H9 (cell line): ENCODE measurements at regions not wholly inside any gene's neighbourhood (a gene's known extent, or its start where the extent isn't known, plus 50 kb on each side); places are given as distances from the start of the nearest gene placed in this dataset.

Experiments used
- DNase-seq: peaks from one replicate; pipeline ENCODE4 v3.0.0-alpha.2; 2017
- H2AFZ ChIP-seq: one replicate; pipeline ENCODE4 v1.6.1; 2013; ENCODE audit warnings: mild to moderate bottlenecking, low read length, control low read depth, moderate library complexity
- H2AK5ac ChIP-seq: 2 replicates; pipeline ENCODE4 v1.6.1; 2013; ENCODE audit warnings: low read length, control low read depth, mixed read lengths; ENCODE audit not compliant: insufficient read length
- H2BK120ac ChIP-seq: one replicate; pipeline ENCODE4 v1.6.1; 2013; ENCODE audit warnings: low read depth, mild to moderate bottlenecking, low read length, control low read depth, inconsistent platforms; ENCODE audit not compliant: poor library complexity, severe bottlenecking
- H2BK12ac ChIP-seq: 2 replicates; pipeline ENCODE4 v1.6.1; 2013; ENCODE audit warnings: low read length, control low read depth, mixed read lengths, low read depth; ENCODE audit not compliant: insufficient read length
- H2BK15ac ChIP-seq: 2 replicates; pipeline ENCODE4 v1.6.1; 2013; ENCODE audit warnings: low read depth, low read length, control low read depth
- H2BK20ac ChIP-seq: one replicate; pipeline ENCODE4 v1.6.1; 2013; ENCODE audit warnings: low read depth, mild to moderate bottlenecking, low read length, control low read depth, inconsistent platforms; ENCODE audit not compliant: poor library complexity, severe bottlenecking
- H2BK5ac ChIP-seq: 2 replicates; pipeline ENCODE4 v1.6.1; 2013; ENCODE audit warnings: low read length, control low read depth, mixed read lengths; ENCODE audit not compliant: insufficient read length
- H3K14ac ChIP-seq: 2 replicates; pipeline ENCODE4 v1.6.1; 2013; ENCODE audit warnings: low read length, control low read depth; ENCODE audit not compliant: insufficient read depth
- H3K18ac ChIP-seq: 2 replicates; pipeline ENCODE4 v1.6.1; 2013; ENCODE audit warnings: low read depth, mild to moderate bottlenecking, mixed read lengths, low read length, control low read depth; ENCODE audit not compliant: insufficient read length
- H3K23ac ChIP-seq: 2 replicates; pipeline ENCODE4 v1.6.1; 2013; ENCODE audit warnings: low read length, control low read depth, mixed read lengths, low read depth; ENCODE audit not compliant: insufficient read length
- H3K23me2 ChIP-seq: 2 replicates; pipeline ENCODE4 v1.6.1; 2013; ENCODE audit warnings: low read depth, mild to moderate bottlenecking, mixed read lengths, low read length, control low read depth; ENCODE audit not compliant: insufficient read length, poor library complexity, severe bottlenecking
- H3K27ac ChIP-seq: 2 replicates; pipeline ENCODE4 v1.5.1; 2013; ENCODE audit warnings: low read length, control low read depth, mixed read lengths, low read depth; ENCODE audit not compliant: insufficient read length
- H3K27me3 ChIP-seq: 2 replicates; pipeline ENCODE4 v1.6.1; 2013; ENCODE audit warnings: low read length, control low read depth, inconsistent platforms; ENCODE audit not compliant: insufficient read depth
- H3K4ac ChIP-seq: 2 replicates; pipeline ENCODE4 v1.6.1; 2013; ENCODE audit warnings: low read depth, mild to moderate bottlenecking, control low read depth, inconsistent platforms, low read length, moderate library complexity
- H3K4me1 ChIP-seq: 2 replicates; pipeline ENCODE4 v1.6.1; 2013; ENCODE audit warnings: low read length, control low read depth, inconsistent platforms; ENCODE audit not compliant: insufficient read depth
- H3K4me2 ChIP-seq: 2 replicates; pipeline ENCODE4 v1.6.1; 2013; ENCODE audit warnings: low read length, control low read depth, mixed read lengths; ENCODE audit not compliant: insufficient read length, insufficient read depth
- H3K56ac ChIP-seq: 2 replicates; pipeline ENCODE4 v1.6.1; 2013; ENCODE audit warnings: low read depth, mild to moderate bottlenecking, mixed read lengths, low read length, control low read depth; ENCODE audit not compliant: insufficient read length
- H3K79me1 ChIP-seq: 2 replicates; pipeline ENCODE4 v1.6.1; 2013; ENCODE audit warnings: low read depth, mild to moderate bottlenecking, moderate library complexity, low read length, control low read depth, inconsistent platforms; ENCODE audit not compliant: insufficient read depth, poor library complexity, severe bottlenecking
- H3K79me2 ChIP-seq: 2 replicates; pipeline ENCODE4 v1.6.1; 2013; ENCODE audit warnings: low read length, control low read depth, inconsistent platforms; ENCODE audit not compliant: insufficient read depth
- H3K9ac ChIP-seq: 2 replicates; pipeline ENCODE4 v1.6.1; 2013; ENCODE audit warnings: low read length, control low read depth, mixed read lengths; ENCODE audit not compliant: insufficient read length; ENCODE audit errors: extremely low read depth
- H3K9me3 ChIP-seq: one replicate; pipeline ENCODE4 v1.6.1; 2013; ENCODE audit warnings: low read depth, low read length, inconsistent platforms; ENCODE audit not compliant: control insufficient read depth
- H3T11ph ChIP-seq: one replicate; pipeline ENCODE4 v1.6.1; 2013; ENCODE audit warnings: mild to moderate bottlenecking, low read length, control low read depth, inconsistent platforms
- H4K20me1 ChIP-seq: one replicate; pipeline ENCODE4 v1.6.1; 2013; ENCODE audit not compliant: control insufficient read depth, insufficient read length, insufficient read depth
- H4K5ac ChIP-seq: 2 replicates; pipeline ENCODE4 v1.6.1; 2013; ENCODE audit warnings: low read depth, mild to moderate bottlenecking, mixed read lengths, low read length, control low read depth; ENCODE audit not compliant: insufficient read length
- H4K8ac ChIP-seq: replicated peaks from 2 replicates; pipeline ENCODE4 v1.6.1; 2013; ENCODE audit warnings: low read length, control low read depth, mixed read lengths, low read depth; ENCODE audit not compliant: insufficient read length
- H4K91ac ChIP-seq: 2 replicates; pipeline ENCODE4 v1.6.1; 2013; ENCODE audit warnings: low read depth, mild to moderate bottlenecking, moderate library complexity, mixed read lengths, low read length, control low read depth; ENCODE audit not compliant: insufficient read length
- H3K27ac Mint-ChIP-seq, 3 experiments: 2 replicates in 2 of 3; 3 replicates in 1 of 3; pipeline ENCODE4 v1.8.0; 2020 to 2021; ENCODE audit warnings: mixed read lengths in 3 of 3, mild to moderate bottlenecking in 1 of 3, moderate library complexity in 1 of 3
- H3K27me3 Mint-ChIP-seq: 2 replicates; pipeline ENCODE4 v1.8.0; 2021; ENCODE audit warnings: low read depth, mild to moderate bottlenecking, moderate library complexity, mixed read lengths
- H3K36me3 Mint-ChIP-seq, 3 experiments: 2 replicates in 2 of 3; 3 replicates in 1 of 3; pipeline ENCODE4 v1.8.0; 2020 to 2021; ENCODE audit warnings: low read depth in 3 of 3, mixed read lengths in 3 of 3; ENCODE audit not compliant: insufficient read depth in 1 of 3
- H3K4me1 Mint-ChIP-seq, 2 experiments: 2 replicates each; pipeline ENCODE4 v1.8.0; 2020; ENCODE audit warnings: mixed read lengths in 2 of 2
- H3K4me3 Mint-ChIP-seq, 2 experiments: 2 replicates in 1 of 2; 3 replicates in 1 of 2; pipeline ENCODE4 v1.8.0; 2020 to 2021; ENCODE audit warnings: mild to moderate bottlenecking in 2 of 2, mixed read lengths in 2 of 2, moderate library complexity in 1 of 2
- H3K9me3 Mint-ChIP-seq, 2 experiments: 2 replicates in 1 of 2; 3 replicates in 1 of 2; pipeline ENCODE4 v1.8.0; 2020; ENCODE audit warnings: mild to moderate bottlenecking in 2 of 2, mixed read lengths in 2 of 2, moderate library complexity in 1 of 2
- CTCF ChIP-seq: fragments of 200-600 bp; sonication (generic); conservative IDR thresholded peaks from 3 replicates; pipeline ENCODE4 v1.8.0; 2021; ENCODE audit warnings: antibody characterized with exemption, mild to moderate bottlenecking
- WGBS: extraction: QIAGEN DNeasy Blood & Tissue Kit; methylation state at CpG from one replicate; pipeline ENCODE4 v1.1.7; 2013; ENCODE audit warnings: missing lambda C conversion rate, low lambda C conversion rate, mixed read lengths; ENCODE audit not compliant: insufficient read length; ENCODE audit errors: extremely low coverage; 5-methylcytosine and 5-hydroxymethylcytosine counted together

- no peaks in the 10 kb centered on the region for H3K9me3 ChIP-seq
- H2BK15ac ChIP-seq = no peak overlapping the region
- H4K20me1 ChIP-seq = no peaks in the 10 kb centered on the region
- no peak overlapping the region for H3K27ac Mint-ChIP-seq
- no peak overlapping the region for H3K4me2 ChIP-seq
- no peaks in the 10 kb centered on the region for H3K27me3 Mint-ChIP-seq
- H3K79me2 ChIP-seq = no peaks in the 10 kb centered on the region
- H3K27ac ChIP-seq = no peak overlapping the region
- peaks cover 17 to 19% of the 10 kb centered on the region in 2 experiments for H3K4me1 Mint-ChIP-seq
- H4K5ac ChIP-seq = no peak overlapping the region
- H2AK5ac ChIP-seq = no peak overlapping the region
- H2BK12ac ChIP-seq = no peak overlapping the region
- H3K23ac ChIP-seq = no peak overlapping the region
- no peak overlapping the region for H3T11ph ChIP-seq
- H3K79me1 ChIP-seq = no peaks in the 10 kb centered on the region
- WGBS = no CpG with 5 or more reads among the region's 2 CpGs
- no peak overlapping the region for H2AFZ ChIP-seq
- no peaks in the 10 kb centered on the region; the same call in none of the 2 replicates for H3K4me1 ChIP-seq
- H3K14ac ChIP-seq = no peak overlapping the region
- H3K56ac ChIP-seq = no peak overlapping the region
- H3K27me3 ChIP-seq = no peaks in the 10 kb centered on the region
- peaks cover 2 to 5% of the 10 kb centered on the region in 2 experiments; a peak in 3 of 5 replicates for H3K9me3 Mint-ChIP-seq
- DNase-seq = no peak
- no peak overlapping the region for H3K4ac ChIP-seq
- H3K23me2 ChIP-seq = no peaks in the 10 kb centered on the region
- no peak overlapping the region for H4K8ac ChIP-seq
- peaks cover 11 to 22% (median 15%) of the 10 kb centered on the region in 3 experiments for H3K36me3 Mint-ChIP-seq
- no peak for TF ChIP-seq CTCF
- H2BK120ac ChIP-seq = no peak overlapping the region
- no peak overlapping the region for H3K9ac ChIP-seq
- no peak overlapping the region for H2BK20ac ChIP-seq
- H3K18ac ChIP-seq = no peak overlapping the region
- no peak overlapping the region for H4K91ac ChIP-seq
- H3K4me3 Mint-ChIP-seq = no peak overlapping the region
- H2BK5ac ChIP-seq = no peak overlapping the region
These were observed 375.9 kb upstream of the ADGRL2 start for GRCh38 chr1:81424816-81425215.
